MCF 10A (cell line): ENCODE measurements at regions not wholly inside any gene's neighbourhood (a gene's known extent, or its start where the extent isn't known, plus 50 kb on each side); places are given as distances from the start of the nearest gene placed in this dataset.
A peak's percentile ranks its signal among the peaks of the same experiment; 100 is the strongest.

Source experiments
- BruUV-seq: library from RNA; stranded (reverse); fragments of 400-500 nt; replicated peaks from 2 replicates; lab custom pipeline; 2021; lab: Mats Ljungman, UMichigan
- CTCF ChIA-PET: fragments of 300-600 bp; sonication (Branson Sonifier 250); formaldehyde crosslinking; extraction: SDS; loops from one replicate; lab custom pipeline; 2021; ENCODE audit warnings: antibody characterized with exemption, inconsistent platforms; lab: Yijun Ruan, JAX
- POLR2A ChIA-PET: fragments of 300-600, 350-650 bp; sonication (Branson Sonifier 250); formaldehyde crosslinking; extraction: SDS; loops from one replicate; lab custom pipeline; 2020; ENCODE audit warnings: antibody characterized with exemption, inconsistent platforms; lab: Yijun Ruan, JAX
- DNase-seq: peaks from one replicate; pipeline ENCODE4 v3.0.0-alpha.2; 2018; ENCODE audit not compliant: unreplicated experiment
- H3K27ac Mint-ChIP-seq: one replicate; pipeline ENCODE4 v1.8.0; 2022; ENCODE audit warnings: mild to moderate bottlenecking, low read depth, mixed read lengths; ENCODE audit not compliant: unreplicated experiment
- H3K27me3 Mint-ChIP-seq: one replicate; pipeline ENCODE4 v1.8.0; 2022; ENCODE audit warnings: mixed read lengths; ENCODE audit not compliant: insufficient read depth, unreplicated experiment
- H3K36me3 Mint-ChIP-seq: one replicate; pipeline ENCODE4 v1.8.0; 2022; ENCODE audit warnings: mild to moderate bottlenecking, moderate library complexity, mixed read lengths; ENCODE audit not compliant: insufficient read depth, unreplicated experiment
- H3K4me1 Mint-ChIP-seq: one replicate; pipeline ENCODE4 v1.8.0; 2022; ENCODE audit warnings: mixed read lengths; ENCODE audit not compliant: insufficient read depth, unreplicated experiment
- H3K4me3 Mint-ChIP-seq: one replicate; pipeline ENCODE4 v1.8.0; 2022; ENCODE audit warnings: mild to moderate bottlenecking, moderate library complexity, mixed read lengths; ENCODE audit not compliant: unreplicated experiment
- H3K9me3 Mint-ChIP-seq: one replicate; pipeline ENCODE4 v1.8.0; 2022; ENCODE audit warnings: mixed read lengths; ENCODE audit not compliant: unreplicated experiment
- intact Hi-C: fragments of 100-400 bp; cut with micrococcal nuclease; formaldehyde crosslinking; loops from 2 replicates; pipeline ENCODE4 v1.14.1; 2022
- TF ChIP-seq, protein P1 (sequence below): fragments of 200-600 bp; IDR thresholded peaks from one replicate; pipeline ENCODE4 v1.8.0; 2022; ENCODE audit warnings: antibody characterized with exemption, mild to moderate bottlenecking; ENCODE audit not compliant: unreplicated experiment

DNA sequence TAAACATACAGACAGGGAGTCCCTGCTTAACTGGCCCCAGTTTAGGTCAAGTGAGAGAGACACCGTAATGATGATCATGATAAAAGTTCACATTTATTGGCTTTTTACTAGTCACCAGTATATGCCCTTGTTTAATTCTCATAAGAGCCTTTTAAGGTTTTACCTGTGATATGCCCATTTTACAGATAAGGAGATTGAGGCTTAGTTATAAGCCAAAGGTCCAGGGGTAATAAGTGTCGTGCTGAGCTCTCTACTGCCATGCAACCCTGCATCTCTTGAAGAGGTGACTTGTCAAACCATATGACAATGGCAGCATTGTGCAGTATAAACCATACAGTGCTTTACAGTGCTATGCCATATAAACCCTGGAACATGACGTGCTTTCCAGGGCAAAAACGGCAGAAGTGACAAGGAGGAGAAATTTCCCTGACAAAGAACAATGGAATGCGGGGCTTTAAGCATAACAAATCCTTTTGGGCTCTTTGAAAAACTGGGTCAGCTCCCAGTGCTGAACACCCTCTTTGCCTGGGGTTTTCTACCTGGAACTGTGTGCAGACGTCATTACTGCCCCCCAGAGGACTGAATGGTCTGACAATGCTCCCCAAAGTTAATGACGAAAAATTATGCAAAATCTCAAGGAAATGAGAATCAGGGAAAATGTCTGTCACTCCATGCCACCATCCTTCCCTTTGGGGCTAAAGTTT, 59.7 kb upstream of the C14orf132 start:
- BruUV-seq: no TSS peak
- CTCF ChIA-PET: interaction anchor here (0.6 to 2.2 kb wide), 2 partner anchors 246 to 420 kb away, joined by 4 to 8 read pairs; no protein-coding TSS in a partner anchor
- H3K4me3 Mint-ChIP-seq: no peak overlapping the region

DNA sequence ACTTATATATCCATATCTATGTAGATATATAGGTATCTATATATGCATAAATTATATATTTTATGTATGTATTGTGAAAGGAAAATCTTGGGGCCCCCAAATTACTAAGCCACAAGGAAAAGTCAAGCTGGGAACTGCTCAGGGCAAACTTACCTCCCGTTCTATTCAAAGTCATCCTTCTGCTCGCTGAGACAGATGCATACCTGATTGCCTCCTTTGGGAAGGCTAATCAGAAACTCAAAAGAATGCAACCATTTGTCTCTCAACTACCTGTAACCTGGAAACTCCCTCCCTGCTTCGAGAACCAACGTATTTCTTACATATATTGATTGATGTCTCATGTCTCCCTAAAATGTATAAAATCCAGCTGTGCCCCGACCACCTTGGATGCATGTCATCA, 58.8 kb upstream of the C14orf132 start:
- ChIA-PET POLR2A (no interaction called here), CTCF (interaction anchor here (1.1 to 2.2 kb wide), 2 partner anchors 401 to 421 kb away, joined by 4 to 8 read pairs; no protein-coding TSS in a partner anchor)
- H3K4me1 Mint-ChIP-seq: no peaks in the 10 kb centered on the region
- peaks cover 38% of the 10 kb centered on the region for H3K27me3 Mint-ChIP-seq
- TF ChIP-seq, protein P1, sequence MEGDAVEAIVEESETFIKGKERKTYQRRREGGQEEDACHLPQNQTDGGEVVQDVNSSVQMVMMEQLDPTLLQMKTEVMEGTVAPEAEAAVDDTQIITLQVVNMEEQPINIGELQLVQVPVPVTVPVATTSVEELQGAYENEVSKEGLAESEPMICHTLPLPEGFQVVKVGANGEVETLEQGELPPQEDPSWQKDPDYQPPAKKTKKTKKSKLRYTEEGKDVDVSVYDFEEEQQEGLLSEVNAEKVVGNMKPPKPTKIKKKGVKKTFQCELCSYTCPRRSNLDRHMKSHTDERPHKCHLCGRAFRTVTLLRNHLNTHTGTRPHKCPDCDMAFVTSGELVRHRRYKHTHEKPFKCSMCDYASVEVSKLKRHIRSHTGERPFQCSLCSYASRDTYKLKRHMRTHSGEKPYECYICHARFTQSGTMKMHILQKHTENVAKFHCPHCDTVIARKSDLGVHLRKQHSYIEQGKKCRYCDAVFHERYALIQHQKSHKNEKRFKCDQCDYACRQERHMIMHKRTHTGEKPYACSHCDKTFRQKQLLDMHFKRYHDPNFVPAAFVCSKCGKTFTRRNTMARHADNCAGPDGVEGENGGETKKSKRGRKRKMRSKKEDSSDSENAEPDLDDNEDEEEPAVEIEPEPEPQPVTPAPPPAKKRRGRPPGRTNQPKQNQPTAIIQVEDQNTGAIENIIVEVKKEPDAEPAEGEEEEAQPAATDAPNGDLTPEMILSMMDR: no peak
- H3K36me3 Mint-ChIP-seq: no peaks in the 10 kb centered on the region
- no peak overlapping the region for H3K4me3 Mint-ChIP-seq
- intact Hi-C loops: no loop called here
- BruUV-seq: no TSS peak
- H3K27ac Mint-ChIP-seq: no peak overlapping the region
- DNase-seq: no peak
- H3K9me3 Mint-ChIP-seq: no peaks in the 10 kb centered on the region

More for the DNA sequence above, 59.7 kb upstream of the C14orf132 start:
- POLR2A ChIA-PET: interaction anchor here (0.9 kb wide), 1 partner anchor 10 kb away, joined by 3 read pairs; no protein-coding TSS in a partner anchor
- no peaks in the 10 kb centered on the region for H3K36me3 Mint-ChIP-seq
- no peaks in the 10 kb centered on the region for H3K9me3 Mint-ChIP-seq
- H3K4me1 Mint-ChIP-seq: no peaks in the 10 kb centered on the region
- TF ChIP-seq, protein P1: no peak
- peaks cover 29% of the 10 kb centered on the region for H3K27me3 Mint-ChIP-seq
- intact Hi-C loops: no loop called here
- no peak overlapping the region for H3K27ac Mint-ChIP-seq
- DNase-seq: peak; percentile 7

DNA sequence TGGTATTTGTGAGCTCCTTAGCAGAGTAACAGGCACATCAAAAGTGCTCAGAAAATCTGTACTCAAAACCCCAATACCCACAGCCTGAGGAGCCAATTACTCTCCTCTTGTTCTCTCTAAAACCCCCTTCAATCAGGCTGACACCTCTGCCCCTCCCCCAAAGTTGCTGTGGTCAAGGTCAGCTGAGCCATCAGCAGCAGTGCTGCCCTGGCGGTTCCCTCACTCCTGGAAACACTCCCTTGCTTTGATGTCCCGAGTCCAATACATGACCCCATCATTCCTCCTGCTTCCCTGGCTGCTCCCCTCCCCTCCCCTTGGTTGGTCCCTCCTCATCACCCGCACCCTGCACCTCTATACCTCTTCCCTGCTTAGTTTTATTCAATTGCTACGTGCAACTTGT, 57.2 kb upstream of the C14orf132 start:
- Mint-ChIP-seq H3K9me3 (no peaks in the 10 kb centered on the region), H3K4me1 (no peaks in the 10 kb centered on the region), H3K4me3 (no peak overlapping the region), H3K36me3 (no peaks in the 10 kb centered on the region), H3K27me3 (peaks cover 54% of the 10 kb centered on the region), H3K27ac (no peak overlapping the region)
- no TSS peak for BruUV-seq
- intact Hi-C loops: no loop called here
- CTCF ChIA-PET: interaction anchor here (1.2 kb wide), 1 partner anchor 12 kb away, joined by 5 read pairs; no protein-coding TSS in a partner anchor
- POLR2A ChIA-PET: interaction anchor here (0.8 kb wide), 1 partner anchor 14 kb away, joined by 3 read pairs; no protein-coding TSS in a partner anchor
- DNase-seq: no peak
- TF ChIP-seq, protein P1: no peak

DNA sequence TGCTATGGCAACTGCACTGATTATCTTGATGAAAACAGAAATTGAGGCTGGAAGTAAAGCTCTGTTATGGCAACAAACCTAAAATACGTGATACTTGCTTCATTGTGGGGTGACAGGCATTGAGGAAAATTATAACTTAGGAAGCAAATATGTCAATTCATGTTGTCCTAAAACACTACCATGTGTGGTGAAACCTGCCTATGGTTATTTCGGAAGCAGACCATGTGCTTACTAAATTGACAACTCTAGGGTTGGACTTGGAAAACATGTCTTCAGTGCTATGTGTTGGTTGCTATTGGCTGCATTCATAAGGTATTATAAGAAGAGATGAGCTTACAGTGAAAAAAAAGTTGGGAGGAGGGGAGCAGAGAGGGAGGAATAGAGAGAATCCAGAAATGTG, 55.0 kb upstream of the C14orf132 start:
- no peak overlapping the region for H3K27ac Mint-ChIP-seq
- peaks cover 6% of the 10 kb centered on the region for H3K36me3 Mint-ChIP-seq
- intact Hi-C loops: no loop called here
- no peak for DNase-seq
- BruUV-seq: no TSS peak
- no peaks in the 10 kb centered on the region for H3K4me1 Mint-ChIP-seq
- peaks cover 62% of the 10 kb centered on the region for H3K27me3 Mint-ChIP-seq
- ChIA-PET POLR2A (interaction anchor here (1.1 kb wide), 1 partner anchor 435 kb away, joined by 3 read pairs; no protein-coding TSS in a partner anchor), CTCF (interaction anchor here (0.6 to 2.1 kb wide), 6 partner anchors 9 to 424 kb away, joined by 3 to 16 read pairs (median 5); no protein-coding TSS in a partner anchor)
- no peak overlapping the region for H3K4me3 Mint-ChIP-seq
- no peaks in the 10 kb centered on the region for H3K9me3 Mint-ChIP-seq
- TF ChIP-seq, protein P1: no peak
